Endothelial cell of umbilical vein (primary cell): ENCODE measurements at regions not wholly inside any gene's neighbourhood (a gene's known extent, or its start where the extent isn't known, plus 50 kb on each side); places are given as distances from the start of the nearest gene placed in this dataset.

ENCODE experiments used
- BruUV-seq: library from RNA; stranded (reverse); fragments of 400-500 nt; replicated peaks from 2 replicates; lab custom pipeline; 2021; lab: Mats Ljungman, UMichigan
- CTCF ChIA-PET: fragments of 300-600, 350-600 bp; sonication (Branson Sonifier 250); formaldehyde crosslinking; loops from one replicate; lab custom pipeline; 2021; ENCODE audit warnings: antibody characterized with exemption, inconsistent platforms; lab: Charles Lee
- POLR2A ChIA-PET: fragments of 300-600, 350-600 bp; sonication (Branson Sonifier 250); formaldehyde crosslinking; loops from one replicate; lab custom pipeline; 2021; ENCODE audit warnings: antibody characterized with exemption, inconsistent platforms; lab: Charles Lee
- DNase-seq: peaks from one replicate; pipeline ENCODE4 v3.0.0-alpha.2; 2011; ENCODE audit warnings: low read depth, low spot score
- FAIRE-seq: peaks from 2 replicates; lab custom pipeline; 2011; peaks lifted over from hg19 to GRCh38; lab: Jason Lieb, UNC
- H2AFZ ChIP-seq: 2 replicates; pipeline ENCODE4 v1.6.0; 2012; ENCODE audit warnings: low read depth, low read length, control low read depth, inconsistent platforms
- H3K27ac ChIP-seq: 2 replicates; pipeline ENCODE4 v1.5.1; 2011; ENCODE audit warnings: low read depth, mild to moderate bottlenecking, control low read depth, low read length, moderate library complexity; ENCODE audit not compliant: insufficient read depth
- H3K27me3 ChIP-seq, 2 experiments: 2 replicates each; pipeline versions ENCODE4 v1.6.0 to v1.6.1; 2011; ENCODE audit warnings: low read length in 2 of 2, mixed read lengths in 1 of 2; ENCODE audit not compliant: control insufficient read depth in 2 of 2, insufficient read depth in 2 of 2
- H3K36me3 ChIP-seq, 2 experiments: 2 replicates in 1 of 2; 3 replicates in 1 of 2; pipeline ENCODE4 v1.5.1; 2011; ENCODE audit warnings: low read length in 2 of 2, mild to moderate bottlenecking in 1 of 2, moderate library complexity in 1 of 2; ENCODE audit not compliant: control insufficient read depth in 2 of 2, insufficient read depth in 2 of 2; ENCODE audit errors: extremely low read depth in 1 of 2
- H3K4me1 ChIP-seq: 3 replicates; pipeline ENCODE4 v1.5.1; 2011; ENCODE audit warnings: mild to moderate bottlenecking, low read length; ENCODE audit not compliant: control insufficient read depth, insufficient read depth; ENCODE audit errors: extremely low read depth
- H3K4me2 ChIP-seq: 2 replicates; pipeline ENCODE4 v1.6.1; 2011; ENCODE audit warnings: low read length, control low read depth, mixed read lengths; ENCODE audit not compliant: insufficient read depth
- H3K4me3 ChIP-seq, 3 experiments: fragments of 200-600 bp in 1 of 3; sonication (generic), shearing (Covaris generic) in 1 of 3; replicated peaks in 1 of 3; 2 replicates each; pipeline ENCODE4 v1.5.1; 2011 to 2016; ENCODE audit warnings: control low read depth in 3 of 3, low read length in 3 of 3, mild to moderate bottlenecking in 2 of 3, inconsistent platforms in 1 of 3, low read depth in 1 of 3, moderate library complexity in 1 of 3; ENCODE audit not compliant: insufficient read depth in 1 of 3
- H3K79me2 ChIP-seq: 2 replicates; pipeline ENCODE4 v1.6.0; 2012; ENCODE audit warnings: low read length, inconsistent platforms; ENCODE audit not compliant: control insufficient read depth, insufficient read depth
- H3K9ac ChIP-seq: replicated peaks from 2 replicates; pipeline ENCODE3; 2011; ENCODE audit warnings: low read length, control low read depth; ENCODE audit not compliant: insufficient read depth; ENCODE audit errors: extremely low read depth
- H3K9me1 ChIP-seq: replicated peaks from 3 replicates; pipeline ENCODE4 v1.6.0; 2011; ENCODE audit warnings: mild to moderate bottlenecking, low read length; ENCODE audit not compliant: control insufficient read depth, insufficient read depth; ENCODE audit errors: extremely low read depth
- H3K9me3 ChIP-seq: replicated peaks from 2 replicates; pipeline ENCODE4 v1.5.1; 2012; ENCODE audit warnings: low read length, inconsistent platforms; ENCODE audit not compliant: control insufficient read depth, insufficient read depth
- H4K20me1 ChIP-seq: replicated peaks from 2 replicates; pipeline ENCODE3; 2011; ENCODE audit warnings: mild to moderate bottlenecking, low read length; ENCODE audit not compliant: control insufficient read depth, insufficient read depth; ENCODE audit errors: extremely low read depth
- CTCF ChIP-seq, 2 donors: IDR thresholded peaks; 1 replicate in 1 of 2; 2 replicates in 1 of 2; pipeline ENCODE4 v1.5.1; 2011; ENCODE audit warnings: low read length in 2 of 2, mild to moderate bottlenecking in 2 of 2, moderate library complexity in 2 of 2, control low read depth in 1 of 2, inconsistent platforms in 1 of 2, low read depth in 1 of 2; ENCODE audit not compliant: insufficient read depth in 1 of 2; ENCODE audit errors: extremely low read depth in 1 of 2
- EZH2 ChIP-seq: IDR thresholded peaks from 2 replicates; pipeline ENCODE4 v1.6.1; 2012; ENCODE audit warnings: borderline replicate concordance, low read depth, mild to moderate bottlenecking, moderate library complexity, low read length, inconsistent platforms; ENCODE audit not compliant: severe bottlenecking
- FOS ChIP-seq: IDR thresholded peaks from 2 replicates; pipeline ENCODE4 v1.6.1; 2011; ENCODE audit warnings: mild to moderate bottlenecking, low read length, moderate library complexity, borderline replicate concordance; ENCODE audit not compliant: insufficient read depth
- GATA2 ChIP-seq: IDR thresholded peaks from 2 replicates; pipeline ENCODE4 v1.7.0; 2011; ENCODE audit warnings: low read depth, mild to moderate bottlenecking, moderate library complexity, mixed read lengths, low read length; ENCODE audit not compliant: insufficient read length, insufficient read depth
- JUN ChIP-seq: IDR thresholded peaks from 2 replicates; pipeline ENCODE4 v1.6.1; 2011; ENCODE audit warnings: borderline replicate concordance, low read depth; ENCODE audit not compliant: insufficient read length, insufficient read depth
- MYC ChIP-seq: IDR thresholded peaks from one replicate; pipeline ENCODE4 v1.6.1; 2011; ENCODE audit warnings: mild to moderate bottlenecking, low read depth, low read length
- POLR2A ChIP-seq: IDR thresholded peaks from 2 replicates; pipeline ENCODE4 v1.6.1; 2012; ENCODE audit warnings: low read depth, mild to moderate bottlenecking, control low read depth, low read length
- POLR2AphosphoS5 ChIP-seq: IDR thresholded peaks from 2 replicates; pipeline ENCODE4 v1.6.1; 2012; ENCODE audit warnings: low read depth, mild to moderate bottlenecking, control low read depth, low read length, moderate library complexity; ENCODE audit not compliant: insufficient read depth
- dilution Hi-C: fragments of 300-500 bp; cut with MboI; formaldehyde crosslinking; loops from one replicate; pipeline ENCODE4 v1.15.0; 2019; ENCODE audit warnings: low sequenced_read_pairs; ENCODE audit not compliant: extremely low pct_ligation_motif_present
- intact Hi-C: fragments of 100-400 bp; cut with micrococcal nuclease; formaldehyde crosslinking; loops from one replicate; pipeline ENCODE4 v1.10.0; 2022
- TF ChIP-seq, protein P1 (sequence below): IDR thresholded peaks from 2 replicates; pipeline ENCODE4 v1.6.1; 2011; ENCODE audit not compliant: insufficient read depth, insufficient read length

DNA sequence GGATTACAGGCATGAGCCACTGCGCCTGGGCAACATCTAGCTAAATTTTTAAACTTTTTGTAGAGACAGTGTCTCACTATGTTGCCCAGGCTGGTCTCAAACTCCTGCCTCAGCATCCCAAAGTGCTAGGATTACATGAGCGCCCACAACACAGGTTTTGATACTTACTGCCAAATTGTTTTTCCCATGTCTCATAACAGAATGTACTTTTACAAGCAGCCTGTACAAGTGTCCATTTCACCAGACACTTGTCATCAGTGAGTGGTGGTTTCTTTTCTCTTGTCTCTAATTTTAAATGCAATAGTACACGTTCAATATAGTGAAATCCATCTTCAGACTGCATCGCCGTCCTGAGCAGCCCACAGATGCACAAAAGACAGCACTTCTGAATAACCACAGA lies 116.4 kb upstream of the LYZL2 start:
- no peaks in the 10 kb centered on the region for H3K79me2 ChIP-seq
- no peaks in the 10 kb centered on the region for H3K36me3 ChIP-seq
- H3K27ac ChIP-seq = no peak overlapping the region
- no peak overlapping the region for H2AFZ ChIP-seq
- ChIA-PET POLR2A (no interaction called here), CTCF (interaction anchor here (0.6 to 1.4 kb wide), 3 partner anchors 18 to 1101 kb away, joined by 3 to 5 read pairs (median 4); no protein-coding TSS in a partner anchor)
- TF ChIP-seq FOS (no peak), POLR2A (no peak), POLR2AphosphoS5 (no peak), JUN (no peak), GATA2 (no peak)
- no TSS peak for BruUV-seq
- DNase-seq (no peak), FAIRE-seq (no peak)
- no peak overlapping the region for H3K4me2 ChIP-seq
- H3K9ac ChIP-seq = no peak overlapping the region
- H3K4me1 ChIP-seq = peaks cover 5% of the 10 kb centered on the region
- intact Hi-C loops (no loop called here), dilution Hi-C loops (no loop called here)
- no peaks in the 10 kb centered on the region for H3K9me3 ChIP-seq
- no peak overlapping the region for H3K4me3 ChIP-seq
- no peaks in the 10 kb centered on the region for H3K27me3 ChIP-seq
- H4K20me1 ChIP-seq = no peaks in the 10 kb centered on the region
- no peaks in the 10 kb centered on the region for H3K9me1 ChIP-seq

DNA sequence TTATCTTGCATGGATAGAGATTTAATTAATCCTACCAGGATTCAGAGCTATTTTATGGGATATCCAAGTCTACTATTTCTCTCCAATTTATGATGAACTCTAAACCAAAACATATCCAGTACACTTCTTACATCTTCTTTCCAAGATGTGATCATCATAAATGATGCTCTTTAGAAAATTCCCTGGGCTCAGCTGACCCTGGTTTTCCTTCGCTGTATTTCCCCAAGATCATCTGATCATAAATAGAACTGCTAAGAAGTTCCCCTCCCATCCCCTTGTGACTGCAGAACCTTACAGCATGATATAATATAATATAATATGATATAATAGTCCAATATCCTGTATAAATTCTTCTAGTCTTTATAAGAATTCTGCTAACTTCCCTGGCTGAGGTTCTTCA lies 114.6 kb upstream of the LYZL2 start:
- no peak overlapping the region for H3K4me3 ChIP-seq
- no TSS peak for BruUV-seq
- no peak for FAIRE-seq
- TF ChIP-seq JUN = no peak
- no peak for TF ChIP-seq MYC
- TF ChIP-seq POLR2A = no peak
- no peak for TF ChIP-seq EZH2
- TF ChIP-seq FOS = no peak
- no peak for TF ChIP-seq POLR2AphosphoS5
- no peak for TF ChIP-seq GATA2
- TF ChIP-seq CTCF (IDR thresholded peaks at IDR 0.05; ENCODE audit: extremely low read depth in 1 of 2, insufficient read depth in 1 of 2, low read depth in 1 of 2, low read length in 2 of 2) = no peak
- TF ChIP-seq, protein P1, sequence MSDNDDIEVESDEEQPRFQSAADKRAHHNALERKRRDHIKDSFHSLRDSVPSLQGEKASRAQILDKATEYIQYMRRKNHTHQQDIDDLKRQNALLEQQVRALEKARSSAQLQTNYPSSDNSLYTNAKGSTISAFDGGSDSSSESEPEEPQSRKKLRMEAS = no peak
- H3K9me1 ChIP-seq = no peaks in the 10 kb centered on the region
- H3K4me2 ChIP-seq = no peak overlapping the region
- ChIA-PET CTCF (no interaction called here), POLR2A (no interaction called here)
- no peak overlapping the region for H3K9ac ChIP-seq
- no peak overlapping the region for H2AFZ ChIP-seq
- H3K27me3 ChIP-seq = no peaks in the 10 kb centered on the region
- intact Hi-C loops (no loop called here), dilution Hi-C loops (no loop called here)
- H3K4me1 ChIP-seq = peaks cover 5% of the 10 kb centered on the region
- no peak for DNase-seq
- no peaks in the 10 kb centered on the region for H3K9me3 ChIP-seq
- no peaks in the 10 kb centered on the region for H3K36me3 ChIP-seq
- H3K79me2 ChIP-seq = no peaks in the 10 kb centered on the region
- no peak overlapping the region for H3K27ac ChIP-seq
- no peaks in the 10 kb centered on the region for H4K20me1 ChIP-seq
